RCC 7860 (cell line): ENCODE measurements at regions not wholly inside any gene's neighbourhood (a gene's known extent, or its start where the extent isn't known, plus 50 kb on each side); places are given as distances from the start of the nearest gene placed in this dataset.
"Not testable (repeated sequence)": the region's sequence is repeated elsewhere in the genome, so short reads cannot be mapped to it uniquely, and the experiment has no call there.

Experiments used
- DNase-seq: peaks from one replicate; pipeline ENCODE4 v3.0.0-alpha.2; 2015; ENCODE audit warnings: low spot score
- FAIRE-seq: peaks from 2 replicates; lab custom pipeline; 2012; peaks lifted over from hg19 to GRCh38; lab: Jason Lieb, UNC

- no peak for DNase-seq
- no peak for FAIRE-seq
Measured at GRCh38 chr3:166270429-166270828, 433.2 kb upstream of the BCHE start.

DNA sequence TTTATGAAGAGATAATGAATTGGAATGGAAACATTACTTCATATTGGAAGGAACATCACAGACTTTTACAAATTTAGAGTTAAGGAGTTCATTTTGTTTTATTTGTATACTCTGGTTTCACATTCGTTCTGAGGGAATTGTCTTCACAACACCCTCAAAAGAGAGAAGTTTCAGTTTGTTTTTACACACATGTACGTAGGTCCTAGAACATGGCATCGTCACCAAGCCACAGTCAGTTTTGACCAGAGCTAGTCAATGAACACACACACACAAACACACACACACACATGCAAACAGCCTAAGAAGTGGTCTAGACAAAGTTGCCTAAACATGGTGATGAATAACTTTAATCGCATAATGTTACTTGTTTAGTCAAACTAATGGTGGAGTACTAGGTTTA lies 427.9 kb upstream of the BCHE start:
- no peak for FAIRE-seq
- DNase-seq: no peak

GRCh38 chr3:166263460-166263859 lies 426.2 kb upstream of the BCHE start:
- DNase-seq (no peak), FAIRE-seq (no peak)

DNA sequence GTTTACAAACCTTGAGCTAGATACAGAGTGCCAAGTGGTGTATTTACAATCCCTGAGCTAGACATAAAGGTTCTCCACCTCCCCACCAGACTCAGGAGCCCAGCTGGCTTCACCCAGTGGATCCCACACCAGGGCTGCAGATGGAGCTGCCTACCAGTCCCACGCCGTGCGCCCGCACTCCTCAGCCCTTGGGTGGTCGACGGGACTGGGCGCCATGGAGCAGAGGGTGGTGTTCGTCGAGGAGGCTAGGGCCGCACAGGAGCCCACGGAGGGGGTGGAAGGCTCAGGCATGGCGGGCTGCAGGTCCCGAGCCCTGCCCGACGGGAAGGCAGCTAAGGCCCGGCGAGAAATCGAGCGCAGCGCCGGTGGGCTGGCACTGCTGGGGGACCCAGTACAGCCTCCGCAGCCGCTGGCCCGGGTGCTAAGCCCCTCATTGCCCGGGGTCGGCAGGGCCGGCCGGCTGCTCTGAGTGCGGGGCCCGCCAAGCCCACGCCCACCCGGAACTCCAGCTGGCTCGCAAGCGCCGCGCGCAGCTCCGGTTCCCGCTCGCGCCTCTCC lies 421.1 kb upstream of the BCHE start:
- FAIRE-seq, DNase-seq: not testable (repeated sequence)

GRCh38 chr3:166257715-166258114 lies 420.5 kb upstream of the BCHE start:
- no peak for FAIRE-seq
- no peak for DNase-seq

DNA sequence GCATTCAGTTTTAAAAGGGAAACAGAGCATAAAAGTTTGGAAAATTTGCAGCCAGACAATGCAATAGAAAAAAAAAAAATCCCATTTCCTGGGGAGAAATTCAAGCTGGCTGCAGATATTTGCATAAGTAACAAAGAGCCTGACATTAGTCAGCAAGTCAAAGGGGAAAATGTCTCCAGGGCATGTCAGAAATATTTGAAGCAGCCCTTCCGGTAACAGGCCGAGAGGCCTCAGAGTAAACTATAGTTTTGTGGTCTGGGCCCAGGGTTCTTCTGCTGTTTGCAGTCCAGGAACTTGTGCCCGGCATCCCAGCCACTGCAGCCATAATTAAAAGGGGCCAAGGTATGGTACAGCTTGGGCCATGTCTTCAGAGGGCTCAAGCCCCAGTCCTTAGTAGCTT lies 411.6 kb upstream of the BCHE start:
- FAIRE-seq: no peak
- no peak for DNase-seq

- FAIRE-seq: no peak
Measured at GRCh38 chr3:166243511-166243910, 406.3 kb upstream of the BCHE start.

DNA sequence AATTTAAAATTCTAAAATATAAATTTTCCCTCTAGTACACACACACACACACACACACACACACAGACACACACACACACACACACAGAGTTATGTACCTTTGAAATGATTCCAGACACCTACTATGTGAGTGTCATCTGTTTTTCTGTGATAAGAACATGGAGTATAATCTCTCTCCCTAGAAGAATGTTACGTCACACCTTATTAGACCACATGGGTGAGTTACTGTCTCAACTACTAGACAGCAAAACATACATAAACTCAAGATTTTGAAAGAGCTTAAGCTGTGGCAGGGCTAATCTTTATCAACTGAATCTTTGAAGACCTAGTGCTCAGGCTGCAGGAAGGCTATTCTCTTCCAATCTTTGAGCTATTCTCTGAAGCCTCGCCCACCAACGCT lies 385.9 kb upstream of the BCHE start:
- DNase-seq (no peak), FAIRE-seq (no peak)

More at GRCh38 chr3:166243511-166243910, 406.3 kb upstream of the BCHE start:
- no peak for DNase-seq

- FAIRE-seq: no peak
- no peak for DNase-seq
Measured at GRCh38 chr3:166211451-166211850, 374.2 kb upstream of the BCHE start.

DNA sequence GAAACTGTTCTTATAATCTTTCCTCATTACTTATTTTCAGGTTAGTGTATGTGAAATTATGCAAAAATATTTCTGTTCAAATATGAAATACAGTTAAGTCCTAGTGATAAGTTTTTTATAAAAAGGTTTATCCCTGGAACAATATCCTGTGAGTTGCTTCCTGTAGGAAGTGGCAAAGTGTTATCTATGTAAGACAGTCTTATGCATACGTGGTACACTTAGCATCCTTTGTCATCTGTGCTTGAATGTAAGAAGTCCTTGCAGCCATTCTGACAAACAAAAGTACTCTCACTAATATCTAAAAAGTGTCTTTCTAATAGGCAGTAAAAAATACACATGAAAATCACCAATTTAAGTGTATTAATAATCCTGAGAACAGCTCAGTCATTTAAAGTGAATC lies 372.5 kb upstream of the BCHE start:
- FAIRE-seq (no peak), DNase-seq (no peak)

GRCh38 chr3:166205158-166205557 lies 367.9 kb upstream of the BCHE start:
- DNase-seq (no peak), FAIRE-seq (no peak)

DNA sequence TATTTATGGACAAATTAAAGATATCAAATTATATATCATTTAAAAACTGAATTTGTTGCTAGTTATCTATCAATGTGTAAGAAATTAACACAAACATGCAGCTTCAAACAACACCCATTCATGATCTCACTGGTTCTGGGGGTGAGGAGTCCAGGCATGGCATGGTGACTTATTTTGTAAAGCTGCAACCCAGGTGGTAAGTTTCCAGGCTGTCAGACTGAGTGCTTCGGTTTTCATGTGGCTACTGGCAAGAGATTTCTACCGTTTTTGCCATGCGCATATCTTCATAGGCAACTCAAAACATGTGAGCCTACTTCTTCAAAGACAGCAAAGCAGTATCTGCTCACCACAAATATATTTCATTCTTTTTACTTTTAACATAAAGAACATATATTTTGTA lies 364.3 kb upstream of the BCHE start:
- no peak for DNase-seq
- no peak for FAIRE-seq

GRCh38 chr3:166199491-166199890 lies 362.3 kb upstream of the BCHE start:
- DNase-seq (no peak), FAIRE-seq (no peak)

DNA sequence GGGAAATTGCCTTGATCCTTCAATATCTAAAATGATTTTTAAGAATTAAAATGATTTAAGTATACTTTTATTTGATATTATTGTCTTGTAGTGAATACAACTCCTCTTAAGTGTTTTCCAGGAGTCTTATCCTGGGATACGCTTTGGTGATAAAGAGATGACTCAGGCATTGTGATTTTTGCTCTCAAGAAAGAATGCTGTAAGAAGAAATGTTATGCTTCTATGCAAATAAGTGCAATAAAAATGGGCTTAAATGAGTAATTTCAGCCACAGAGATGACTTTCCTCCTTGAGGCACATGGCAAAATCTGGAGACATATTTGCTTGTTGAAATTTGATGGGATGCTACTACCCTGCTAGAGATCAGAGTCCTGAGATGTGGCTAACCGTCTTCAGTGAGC lies 358.6 kb upstream of the BCHE start:
- no peak for FAIRE-seq

DNA sequence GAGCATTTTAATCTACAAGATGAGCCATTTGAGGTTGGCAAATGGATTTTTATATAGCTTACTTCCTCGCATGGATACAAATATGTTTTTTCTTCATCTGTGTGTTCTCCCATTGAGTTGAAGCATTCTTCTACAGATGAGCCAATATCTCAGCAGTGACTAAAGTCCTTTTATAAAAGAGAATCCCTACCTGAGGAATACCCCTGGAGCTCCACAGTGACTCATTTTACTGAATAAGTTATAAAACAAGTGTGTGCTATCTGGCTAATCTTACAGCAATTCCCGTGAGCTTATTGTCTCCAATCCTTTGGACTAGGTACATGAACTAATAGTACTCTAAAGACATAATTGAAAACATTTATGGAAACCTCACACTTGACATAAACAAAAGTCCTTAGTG lies 354.2 kb upstream of the BCHE start:
- DNase-seq (no peak), FAIRE-seq (no peak)

More for the DNA sequence above, 358.6 kb upstream of the BCHE start:
- DNase-seq: no peak

DNA sequence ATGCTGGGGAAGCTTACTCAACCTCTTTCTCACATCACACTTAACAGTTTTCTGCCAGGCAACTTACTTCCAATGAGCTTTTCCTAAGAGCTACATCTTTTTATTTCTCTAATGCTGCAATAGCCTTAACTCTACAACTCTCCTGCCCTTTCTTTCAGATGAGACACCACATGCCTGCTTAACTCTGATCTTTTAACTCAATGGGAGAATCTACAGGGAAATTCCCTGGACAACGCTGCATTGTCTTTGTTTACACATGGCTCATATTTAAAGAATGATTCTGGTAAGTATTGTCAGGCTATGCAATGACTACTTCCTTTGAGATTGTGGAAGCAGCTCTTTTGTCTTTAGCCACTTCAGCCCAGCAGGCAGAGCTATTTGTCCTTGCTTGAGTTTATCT lies 353.1 kb upstream of the BCHE start:
- DNase-seq: no peak
- no peak for FAIRE-seq

DNA sequence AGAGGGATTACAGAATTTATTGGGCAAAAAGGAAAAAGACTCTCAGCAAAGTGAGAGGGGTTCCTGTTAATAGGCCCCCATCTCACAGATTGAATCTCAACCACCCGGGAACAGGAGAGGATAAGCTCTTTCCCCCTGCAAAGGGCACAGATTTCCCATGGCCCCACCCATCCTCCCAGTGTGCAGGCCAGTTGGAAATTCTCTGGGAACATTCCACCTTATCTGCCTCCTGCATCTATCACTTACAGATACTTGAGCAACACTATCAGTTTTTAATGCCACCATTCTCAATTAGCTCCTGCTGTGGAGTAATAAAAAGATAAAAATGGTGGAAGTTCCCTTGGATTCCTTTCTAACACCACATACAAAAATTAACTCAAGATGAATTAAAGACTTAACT lies 350.0 kb upstream of the BCHE start:
- no peak for DNase-seq

GRCh38 chr3:166186003-166186402 lies 348.8 kb upstream of the BCHE start:
- no peak for DNase-seq
- no peak for FAIRE-seq

More for the DNA sequence above, 350.0 kb upstream of the BCHE start:
- no peak for FAIRE-seq

- DNase-seq: no peak
- no peak for FAIRE-seq
Measured at GRCh38 chr3:166177130-166177529, 339.9 kb upstream of the BCHE start.

DNA sequence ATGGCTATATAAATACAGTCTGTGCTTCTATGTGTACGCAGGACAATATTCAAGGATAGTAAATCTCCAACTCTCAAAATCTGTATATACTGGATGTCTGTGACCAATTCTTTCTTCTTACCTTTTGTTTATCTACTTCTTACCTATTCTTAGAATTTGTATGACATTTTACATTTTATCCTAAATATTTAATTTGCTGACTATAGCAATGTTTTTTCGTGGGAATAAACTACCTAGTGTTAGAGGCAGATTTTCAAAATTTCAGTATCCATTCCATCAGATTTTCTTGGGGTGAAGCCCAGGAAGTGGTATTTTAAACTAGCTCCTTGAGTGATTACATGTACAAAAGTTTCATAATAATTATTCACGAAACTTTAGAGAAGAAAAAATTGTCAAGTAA lies 334.5 kb upstream of the BCHE start:
- FAIRE-seq (no peak), DNase-seq (no peak)

DNA sequence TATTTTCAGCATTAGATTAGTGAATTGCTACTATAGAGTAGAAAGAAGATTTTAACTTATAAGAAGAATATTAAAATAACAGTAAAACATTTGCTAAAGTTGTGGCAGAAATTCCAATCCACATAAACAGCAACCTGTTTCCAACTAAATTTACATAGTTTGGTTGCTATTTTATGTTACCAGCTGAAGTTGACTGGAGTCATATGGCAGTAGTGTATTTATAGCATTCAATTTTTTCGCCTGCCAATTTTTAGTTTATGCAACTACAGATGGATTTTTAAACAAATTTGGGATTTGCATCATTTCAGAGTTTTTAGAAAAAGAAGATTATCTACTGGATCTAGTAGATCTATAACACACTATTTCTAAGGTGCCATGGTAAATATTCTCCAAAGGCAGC lies 332.5 kb upstream of the BCHE start:
- DNase-seq (no peak), FAIRE-seq (no peak)

GRCh38 chr3:166127969-166128368 lies 290.7 kb upstream of the BCHE start:
- no peak for DNase-seq
- FAIRE-seq: no peak

DNA sequence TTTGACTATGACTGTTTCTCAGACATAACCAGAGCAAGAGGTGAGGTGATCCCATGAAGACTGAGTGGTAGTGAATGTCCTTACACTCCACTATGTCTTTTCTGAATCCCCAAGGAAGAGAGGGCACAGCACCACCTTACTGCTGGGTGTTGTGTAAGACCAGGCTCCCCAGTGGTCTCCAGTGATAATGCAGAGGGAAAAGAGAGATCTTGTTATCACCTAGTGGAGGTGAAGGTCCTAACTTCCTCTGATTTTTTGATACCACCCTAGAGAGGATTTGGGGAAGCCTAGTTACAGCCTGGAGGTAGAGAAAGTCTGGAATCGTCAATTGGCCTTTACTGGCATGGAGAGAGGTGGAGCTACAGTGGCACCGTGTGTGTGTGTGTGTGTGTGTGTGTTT lies 288.0 kb upstream of the BCHE start:
- no peak for FAIRE-seq
- no peak for DNase-seq

DNA sequence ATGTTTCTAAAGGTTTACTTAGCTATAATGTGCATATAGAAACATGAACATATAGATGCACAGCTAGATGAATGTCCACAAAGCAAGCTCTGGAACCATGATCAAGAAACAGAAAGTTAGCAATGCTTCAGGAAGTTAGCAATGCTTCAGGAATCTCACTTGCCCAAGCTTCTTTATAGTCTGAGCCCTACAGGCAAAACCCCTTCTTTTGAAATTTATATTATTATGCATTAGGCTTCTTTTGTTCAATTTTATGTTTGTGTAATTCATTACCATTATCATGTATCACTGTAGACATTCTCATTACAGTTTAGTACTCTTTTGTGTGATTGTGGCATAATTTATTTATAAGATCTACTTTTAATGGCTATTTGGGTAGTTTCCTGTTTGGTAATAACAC lies 286.4 kb upstream of the BCHE start:
- FAIRE-seq: no peak

More for the DNA sequence above, 286.4 kb upstream of the BCHE start:
- no peak for DNase-seq
